ENCODE measurements at regions not wholly inside any gene's neighbourhood (a gene's known extent, or its start where the extent isn't known, plus 50 kb on each side); places are given as distances from the start of the nearest gene placed in this dataset.

GRCh38 chr1:14136881-14137280, 436.9 kb downstream of the PRDM2 start:
- TF ChIP-seq CTCF (IDR thresholded peaks at IDR 0.05; ENCODE audit: poor library complexity) (no peak), EZH2 (IDR thresholded peaks at IDR 0.05; ENCODE audit: borderline replicate concordance) (no peak)

All from hepatocyte (in vitro differentiated cells).